ENCODE measurements at regions not wholly inside any gene's neighbourhood (a gene's known extent, or its start where the extent isn't known, plus 50 kb on each side); places are given as distances from the start of the nearest gene placed in this dataset.
"Not testable (repeated sequence)": the region's sequence is repeated elsewhere in the genome, so short reads cannot be mapped to it uniquely, and the experiment has no call there.

- ChIA-PET CTCF (interaction anchor here (1.2 to 1.3 kb wide), 2 partner anchors 9 to 518 kb away, joined by 3 to 4 read pairs; no protein-coding TSS in a partner anchor), POLR2A (interaction anchor here (0.6 kb wide), 1 partner anchor 65 kb away, joined by 3 read pairs; no protein-coding TSS in a partner anchor)
- H3K4me1 Mint-ChIP-seq (ENCODE audit: low read depth); H3K9me3 Mint-ChIP-seq (ENCODE audit: insufficient read depth); H3K36me3 Mint-ChIP-seq (ENCODE audit: low read depth); H3K27ac Mint-ChIP-seq; H3K4me3 Mint-ChIP-seq; DNase-seq; ATAC-seq: not testable (repeated sequence)
- H3K27me3 Mint-ChIP-seq (ENCODE audit: low read depth) = peaks cover 12% of the 10 kb centered on the region
These were observed 59.8 kb upstream of the SEC11C start for GRCh38 chr18:59079687-59080501.

- Mint-ChIP-seq H3K4me3 (no peak overlapping the region), H3K9me3 (ENCODE audit: insufficient read depth) (no peaks in the 10 kb centered on the region)
These were observed 56.4 kb upstream of the SEC11C start for GRCh38 chr18:59083136-59083818.

GRCh38 chr18:59085126-59085794 is 54.4 kb upstream of the SEC11C start:
- peaks cover 9% of the 10 kb centered on the region for H3K27me3 Mint-ChIP-seq (ENCODE audit: low read depth)
- ChIA-PET CTCF (interaction anchor here (0.9 to 6.8 kb wide), 9 partner anchors 14 to 611 kb away, joined by 3 to 29 read pairs (median 5); no protein-coding TSS in a partner anchor), POLR2A (interaction anchor here (1.4 kb wide), 1 partner anchor 55 kb away, joined by 3 read pairs; no protein-coding TSS in a partner anchor)
- H3K4me3 Mint-ChIP-seq = no peak overlapping the region
- DNase-seq (no peak), ATAC-seq (no peak)
- no peaks in the 10 kb centered on the region for H3K36me3 Mint-ChIP-seq (ENCODE audit: low read depth)
- no peaks in the 10 kb centered on the region for H3K9me3 Mint-ChIP-seq (ENCODE audit: insufficient read depth)
- H3K27ac Mint-ChIP-seq = no peak overlapping the region
- H3K4me1 Mint-ChIP-seq (ENCODE audit: low read depth) = peaks cover 4% of the 10 kb centered on the region

More at GRCh38 chr18:59083136-59083818, 56.4 kb upstream of the SEC11C start:
- ChIA-PET POLR2A (no interaction called here), CTCF (interaction anchor here (0.8 to 6.8 kb wide), 6 partner anchors 12 to 319 kb away, joined by 3 to 29 read pairs (median 4); no protein-coding TSS in a partner anchor)
- Mint-ChIP-seq H3K27me3 (ENCODE audit: low read depth) (peaks cover 10% of the 10 kb centered on the region), H3K4me1 (ENCODE audit: low read depth) (peaks cover 4% of the 10 kb centered on the region), H3K27ac (no peak overlapping the region), H3K36me3 (ENCODE audit: low read depth) (no peaks in the 10 kb centered on the region)
- ATAC-seq (no peak), DNase-seq (no peak)

GRCh38 chr18:59085797-59086196 is 53.9 kb upstream of the SEC11C start:
- no peak overlapping the region for H3K4me3 Mint-ChIP-seq
- CTCF ChIA-PET = interaction anchor here (0.9 to 6.8 kb wide), 5 partner anchors 14 to 317 kb away, joined by 4 to 29 read pairs (median 10); no protein-coding TSS in a partner anchor
- no peak for ATAC-seq

DNA sequence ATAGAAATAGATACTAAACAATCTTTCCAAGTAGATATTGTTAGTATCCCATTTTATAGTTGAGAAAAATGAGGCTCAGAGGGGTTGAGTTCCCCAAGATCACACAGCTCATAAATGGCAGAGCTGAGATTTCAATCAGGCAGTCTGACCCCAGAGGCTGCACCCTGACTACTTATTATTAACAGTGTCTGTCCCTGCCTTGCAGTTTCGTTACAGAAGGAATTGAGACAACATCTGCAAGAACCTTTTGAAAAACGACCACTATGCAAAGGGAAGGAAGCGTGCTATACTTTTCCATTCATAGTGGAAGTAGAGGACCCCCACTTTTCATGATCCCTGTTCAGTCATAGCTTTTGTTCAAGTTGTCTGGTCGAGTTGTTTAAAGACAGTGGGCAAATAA is 53.2 kb upstream of the SEC11C start:
- peaks cover 4% of the 10 kb centered on the region for H3K4me1 Mint-ChIP-seq (ENCODE audit: low read depth)
- peaks cover 9% of the 10 kb centered on the region for H3K27me3 Mint-ChIP-seq (ENCODE audit: low read depth)
- H3K4me3 Mint-ChIP-seq = no peak overlapping the region
- H3K9me3 Mint-ChIP-seq (ENCODE audit: insufficient read depth) = no peaks in the 10 kb centered on the region
- ATAC-seq (no peak), DNase-seq (no peak)
- H3K36me3 Mint-ChIP-seq (ENCODE audit: low read depth) = no peaks in the 10 kb centered on the region
- CTCF ChIA-PET = interaction anchor here (1.7 to 6.8 kb wide), 2 partner anchors 15 to 182 kb away, joined by 5 to 29 read pairs; no protein-coding TSS in a partner anchor
- POLR2A ChIA-PET = no interaction called here
- no peak overlapping the region for H3K27ac Mint-ChIP-seq

More at GRCh38 chr18:59085797-59086196, 53.9 kb upstream of the SEC11C start:
- POLR2A ChIA-PET = no interaction called here
- H3K4me1 Mint-ChIP-seq (ENCODE audit: low read depth) = peaks cover 4% of the 10 kb centered on the region
- H3K9me3 Mint-ChIP-seq (ENCODE audit: insufficient read depth) = no peaks in the 10 kb centered on the region
- H3K36me3 Mint-ChIP-seq (ENCODE audit: low read depth) = no peaks in the 10 kb centered on the region
- H3K27ac Mint-ChIP-seq = no peak overlapping the region
- peaks cover 9% of the 10 kb centered on the region for H3K27me3 Mint-ChIP-seq (ENCODE audit: low read depth)
- no peak for DNase-seq

GRCh38 chr18:59087391-59087790 is 52.3 kb upstream of the SEC11C start:
- DNase-seq = no peak
- no peak overlapping the region for H3K27ac Mint-ChIP-seq

More at GRCh38 chr18:59087391-59087790, 52.3 kb upstream of the SEC11C start:
- CTCF ChIA-PET = interaction anchor here (6.8 kb wide), 1 partner anchor 16 kb away, joined by 29 read pairs; no protein-coding TSS in a partner anchor
- Mint-ChIP-seq H3K27me3 (ENCODE audit: low read depth) (peaks cover 9% of the 10 kb centered on the region), H3K9me3 (ENCODE audit: insufficient read depth) (no peaks in the 10 kb centered on the region), H3K4me1 (ENCODE audit: low read depth) (peaks cover 4% of the 10 kb centered on the region), H3K36me3 (ENCODE audit: low read depth) (no peaks in the 10 kb centered on the region), H3K4me3 (no peak overlapping the region)
- POLR2A ChIA-PET = no interaction called here
- no peak for ATAC-seq
